NT2/D1 (cell line): ENCODE measurements at regions not wholly inside any gene's neighbourhood (a gene's known extent, or its start where the extent isn't known, plus 50 kb on each side); places are given as distances from the start of the nearest gene placed in this dataset.

Experiments used
- SUZ12 ChIP-seq: IDR thresholded peaks from 2 replicates; pipeline ENCODE4 v1.6.1; 2011; ENCODE audit not compliant: insufficient read length, insufficient read depth; ENCODE audit errors: extremely low read depth
- YY1 ChIP-seq: IDR thresholded peaks from 2 replicates; pipeline ENCODE4 v1.6.1; 2011; ENCODE audit not compliant: insufficient read length, insufficient read depth
- ZNF274 ChIP-seq: IDR thresholded peaks from 2 replicates; pipeline ENCODE4 v1.6.1; 2011; ENCODE audit warnings: mild to moderate bottlenecking, low read depth, low read length

- TF ChIP-seq ZNF274 (no peak), YY1 (no peak), SUZ12 (no peak)
These were observed 254.8 kb downstream of the MSRB3 start for GRCh38 chr12:65533177-65533883.
